Peyer's patch (tissue), 4 donors: ENCODE measurements at regions not wholly inside any gene's neighbourhood (a gene's known extent, or its start where the extent isn't known, plus 50 kb on each side); places are given as distances from the start of the nearest gene placed in this dataset.

Source experiments
- DNase-seq, 3 donors: peaks; one replicate each; pipeline ENCODE4 v3.0.0-alpha.2; 2017 to 2019
- H3K27ac ChIP-seq, 4 donors: fragments of 200-600 bp; sonication (generic); one replicate each; pipeline ENCODE4 v1.5.1; 2016 to 2019
- H3K27me3 ChIP-seq, 2 donors: fragments of 200-600 bp; sonication (generic); one replicate each; pipeline ENCODE4 v1.5.1; 2019
- H3K36me3 ChIP-seq, 3 donors: fragments of 200-600 bp; sonication (generic); one replicate each; pipeline ENCODE4 v1.5.1; 2016 to 2019
- H3K4me1 ChIP-seq, 4 donors: fragments of 200-600 bp; sonication (generic); one replicate each; pipeline ENCODE4 v1.5.1; 2016 to 2019
- H3K4me3 ChIP-seq, 4 donors: fragments of 200-600 bp; sonication (generic); 1 replicate in 3 of 4; 2 replicates in 1 of 4; pipeline ENCODE4 v1.5.1; 2016 to 2019; ENCODE audit warnings: mild to moderate bottlenecking in 1 of 4
- H3K9me3 ChIP-seq, 4 donors: fragments of 200-600 bp; sonication (generic); one replicate each; pipeline ENCODE4 v1.5.1; 2016 to 2019; ENCODE audit warnings: mild to moderate bottlenecking in 1 of 4
- POLR2A ChIP-seq, 2 donors: fragments of 450-650 bp; IDR thresholded peaks; one replicate each; pipeline ENCODE4 v1.5.1; 2017; ENCODE audit warnings: antibody characterized with exemption in 2 of 2, mild to moderate bottlenecking in 2 of 2, moderate library complexity in 2 of 2
- TF ChIP-seq, protein P1 (sequence below), 6 experiments: fragments of 450-650 bp in 4 of 6; fragments of 200-600 bp in 2 of 6; sonication (generic) in 1 of 6; IDR thresholded peaks; one replicate each; pipeline ENCODE4 v1.5.1; 2017 to 2019; ENCODE audit warnings: antibody characterized with exemption in 6 of 6, mild to moderate bottlenecking in 3 of 6, moderate library complexity in 1 of 6

DNA sequence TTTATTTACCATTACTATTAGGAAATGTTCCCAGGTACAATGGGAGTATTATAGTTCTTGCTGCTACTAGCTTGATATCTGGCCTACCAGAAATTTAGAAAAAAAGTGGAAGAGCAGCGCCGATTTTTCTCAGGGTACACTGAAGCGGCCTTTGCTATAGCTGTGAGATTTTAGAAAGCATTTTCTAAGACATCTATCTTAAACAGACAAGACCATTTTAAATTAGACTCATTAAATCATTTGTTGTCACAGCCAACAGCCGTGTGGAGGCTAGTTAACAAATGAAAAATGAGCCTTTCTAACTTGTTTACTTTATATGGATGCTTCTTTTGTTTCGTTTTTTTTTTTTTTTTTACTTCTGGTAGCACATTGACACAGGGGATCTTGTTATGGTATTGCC, 183.2 kb upstream of the ZRANB2 start:
- DNase-seq, result no peak
- Histone ChIP-seq H3K36me3 (no peaks in the 10 kb centered on the region), H3K27ac (no peak overlapping the region)

DNA sequence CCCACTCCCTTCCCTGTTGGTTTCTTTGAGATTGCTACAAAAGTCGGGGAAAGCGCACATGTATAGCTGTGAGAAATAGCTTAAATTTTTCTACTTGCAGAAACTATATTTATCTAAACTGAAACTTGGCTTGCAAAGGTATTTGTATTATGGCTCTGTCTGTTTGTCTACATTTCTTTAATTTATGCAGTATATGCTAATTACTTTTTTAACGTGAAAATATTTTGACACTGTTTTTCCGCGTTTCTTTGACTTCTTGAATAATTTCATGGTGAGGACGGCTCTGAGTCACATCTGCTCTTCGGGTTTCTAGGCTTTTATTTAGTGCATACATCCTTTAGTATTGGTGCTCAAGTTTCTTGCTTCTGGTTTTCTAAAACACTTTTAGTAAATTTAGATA, 182.1 kb upstream of the ZRANB2 start:
- H3K27me3 ChIP-seq, result no peaks in the 10 kb centered on the region
- no peaks in the 10 kb centered on the region for H3K4me1 ChIP-seq
- no peak overlapping the region for H3K27ac ChIP-seq
- TF ChIP-seq, protein P1, sequence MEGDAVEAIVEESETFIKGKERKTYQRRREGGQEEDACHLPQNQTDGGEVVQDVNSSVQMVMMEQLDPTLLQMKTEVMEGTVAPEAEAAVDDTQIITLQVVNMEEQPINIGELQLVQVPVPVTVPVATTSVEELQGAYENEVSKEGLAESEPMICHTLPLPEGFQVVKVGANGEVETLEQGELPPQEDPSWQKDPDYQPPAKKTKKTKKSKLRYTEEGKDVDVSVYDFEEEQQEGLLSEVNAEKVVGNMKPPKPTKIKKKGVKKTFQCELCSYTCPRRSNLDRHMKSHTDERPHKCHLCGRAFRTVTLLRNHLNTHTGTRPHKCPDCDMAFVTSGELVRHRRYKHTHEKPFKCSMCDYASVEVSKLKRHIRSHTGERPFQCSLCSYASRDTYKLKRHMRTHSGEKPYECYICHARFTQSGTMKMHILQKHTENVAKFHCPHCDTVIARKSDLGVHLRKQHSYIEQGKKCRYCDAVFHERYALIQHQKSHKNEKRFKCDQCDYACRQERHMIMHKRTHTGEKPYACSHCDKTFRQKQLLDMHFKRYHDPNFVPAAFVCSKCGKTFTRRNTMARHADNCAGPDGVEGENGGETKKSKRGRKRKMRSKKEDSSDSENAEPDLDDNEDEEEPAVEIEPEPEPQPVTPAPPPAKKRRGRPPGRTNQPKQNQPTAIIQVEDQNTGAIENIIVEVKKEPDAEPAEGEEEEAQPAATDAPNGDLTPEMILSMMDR (IDR thresholded peaks at IDR 0.05), result no peak
- no peak for TF ChIP-seq POLR2A (IDR thresholded peaks at IDR 0.05)
- no peaks in the 10 kb centered on the region for H3K36me3 ChIP-seq
- H3K4me3 ChIP-seq, result no peak overlapping the region
- H3K9me3 ChIP-seq, result no peaks in the 10 kb centered on the region
- DNase-seq, result no peak

More for the DNA sequence above, 183.2 kb upstream of the ZRANB2 start:
- Histone ChIP-seq H3K4me3 (no peak overlapping the region), H3K4me1 (no peaks in the 10 kb centered on the region), H3K27me3 (no peaks in the 10 kb centered on the region), H3K9me3 (no peaks in the 10 kb centered on the region)
- TF ChIP-seq, protein P1 (IDR thresholded peaks at IDR 0.05), result no peak
- TF ChIP-seq POLR2A (IDR thresholded peaks at IDR 0.05), result no peak

DNA sequence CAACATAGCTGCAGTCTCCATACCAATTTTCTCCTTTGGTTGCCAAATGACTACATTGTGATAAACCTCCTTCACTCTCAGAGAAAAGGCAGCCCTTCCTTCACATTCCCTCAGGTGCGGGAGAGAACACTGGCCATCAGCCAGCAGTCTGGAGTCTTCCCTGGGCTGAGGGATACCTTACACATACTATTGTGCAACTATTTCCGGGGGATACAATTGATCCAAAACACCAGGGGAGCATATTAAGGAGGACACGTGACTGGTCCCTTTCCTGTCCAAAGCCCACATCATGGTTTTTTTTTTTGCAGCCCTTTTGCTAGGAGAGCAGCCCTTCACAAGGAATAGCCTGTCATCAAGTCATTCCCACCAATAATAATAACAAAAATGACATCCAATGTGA, 172.1 kb upstream of the ZRANB2 start:
- no peak overlapping the region for H3K27ac ChIP-seq
- H3K36me3 ChIP-seq, result no peaks in the 10 kb centered on the region
- TF ChIP-seq, protein P1 (IDR thresholded peaks at IDR 0.05), result no peak
- TF ChIP-seq POLR2A (IDR thresholded peaks at IDR 0.05), result no peak
- H3K9me3 ChIP-seq, result no peaks in the 10 kb centered on the region
- no peak for DNase-seq
- no peaks in the 10 kb centered on the region for H3K4me1 ChIP-seq
- no peak overlapping the region for H3K4me3 ChIP-seq
- H3K27me3 ChIP-seq, result no peaks in the 10 kb centered on the region

DNA sequence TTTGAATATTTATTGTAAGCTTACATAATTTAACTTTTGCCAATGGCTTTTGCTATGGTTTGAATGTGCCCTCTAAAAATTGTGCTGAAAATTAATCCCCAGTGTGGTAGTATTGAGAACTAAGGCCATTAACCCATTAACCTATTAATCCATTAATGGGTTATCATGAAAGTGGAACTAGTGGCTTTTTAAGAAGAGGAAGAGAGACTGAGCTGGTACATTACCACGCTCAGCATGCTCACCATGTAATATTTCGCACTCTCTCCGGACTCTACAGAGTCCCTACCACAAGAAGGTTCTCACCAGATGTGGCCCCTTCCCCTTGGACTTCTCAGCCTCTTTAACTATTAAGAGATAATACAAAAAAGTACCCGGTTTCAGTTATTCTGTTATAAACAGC, 164.4 kb upstream of the ZRANB2 start:
- TF ChIP-seq, protein P1 (IDR thresholded peaks at IDR 0.05), result no peak
- no peak for TF ChIP-seq POLR2A (IDR thresholded peaks at IDR 0.05)
- DNase-seq, result no peak
- no peaks in the 10 kb centered on the region for H3K36me3 ChIP-seq
- H3K27ac ChIP-seq, result no peak overlapping the region
- H3K4me1 ChIP-seq, result no peaks in the 10 kb centered on the region
- no peaks in the 10 kb centered on the region for H3K9me3 ChIP-seq
- H3K4me3 ChIP-seq, result no peak overlapping the region
- no peaks in the 10 kb centered on the region for H3K27me3 ChIP-seq

DNA sequence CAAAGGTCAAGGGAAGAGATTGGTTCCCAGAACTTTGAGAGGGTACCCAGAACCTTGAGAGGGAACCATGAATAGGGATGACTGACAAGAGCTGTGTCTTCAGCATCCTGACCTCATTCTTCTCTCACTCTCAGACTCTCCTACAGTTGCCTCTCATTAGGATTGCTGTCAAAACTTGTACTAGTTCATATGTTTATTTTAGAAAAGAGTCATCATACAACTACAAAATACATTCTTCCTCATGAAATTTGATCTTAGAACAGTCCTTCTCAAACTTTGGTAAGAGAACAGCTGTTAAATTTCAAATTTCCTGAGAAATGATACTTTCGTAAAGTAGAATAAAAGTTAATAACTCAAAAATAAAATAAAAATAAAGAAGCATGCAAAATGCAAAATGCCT, 161.4 kb upstream of the ZRANB2 start:
- Histone ChIP-seq H3K27ac (no peak overlapping the region), H3K36me3 (no peaks in the 10 kb centered on the region), H3K4me1 (no peaks in the 10 kb centered on the region), H3K4me3 (no peak overlapping the region), H3K9me3 (no peaks in the 10 kb centered on the region), H3K27me3 (no peaks in the 10 kb centered on the region)
- DNase-seq, result no peak
- no peak for TF ChIP-seq POLR2A (IDR thresholded peaks at IDR 0.05)
- TF ChIP-seq, protein P1 (IDR thresholded peaks at IDR 0.05), result no peak

DNA sequence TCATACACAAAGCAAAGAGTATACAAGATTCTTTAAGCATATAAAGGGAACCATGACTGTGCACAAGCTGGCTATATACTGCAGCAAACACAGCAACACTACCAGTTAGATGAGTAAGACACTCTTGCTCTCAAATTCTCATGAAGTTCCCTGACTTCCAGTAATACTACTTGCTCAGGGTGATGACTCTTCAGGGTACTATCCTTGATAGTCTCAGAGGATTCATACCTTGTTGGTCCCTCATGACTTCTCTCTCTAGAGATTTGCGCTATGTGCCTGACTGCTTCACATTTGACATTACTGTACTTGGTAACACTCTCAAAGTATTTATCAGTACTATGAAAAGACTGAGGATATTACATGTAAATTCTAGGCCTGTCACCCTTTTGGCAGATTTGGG, 159.8 kb upstream of the ZRANB2 start:
- DNase-seq, result no peak
- Histone ChIP-seq H3K4me3 (no peak overlapping the region), H3K36me3 (no peaks in the 10 kb centered on the region), H3K27ac (no peak overlapping the region), H3K9me3 (no peaks in the 10 kb centered on the region), H3K27me3 (no peaks in the 10 kb centered on the region), H3K4me1 (no peaks in the 10 kb centered on the region)
- TF ChIP-seq POLR2A (IDR thresholded peaks at IDR 0.05), result no peak
- TF ChIP-seq, protein P1 (IDR thresholded peaks at IDR 0.05), result no peak
